ENCODE measurements at regions not wholly inside any gene's neighbourhood (a gene's known extent, or its start where the extent isn't known, plus 50 kb on each side); places are given as distances from the start of the nearest gene placed in this dataset.

DNA sequence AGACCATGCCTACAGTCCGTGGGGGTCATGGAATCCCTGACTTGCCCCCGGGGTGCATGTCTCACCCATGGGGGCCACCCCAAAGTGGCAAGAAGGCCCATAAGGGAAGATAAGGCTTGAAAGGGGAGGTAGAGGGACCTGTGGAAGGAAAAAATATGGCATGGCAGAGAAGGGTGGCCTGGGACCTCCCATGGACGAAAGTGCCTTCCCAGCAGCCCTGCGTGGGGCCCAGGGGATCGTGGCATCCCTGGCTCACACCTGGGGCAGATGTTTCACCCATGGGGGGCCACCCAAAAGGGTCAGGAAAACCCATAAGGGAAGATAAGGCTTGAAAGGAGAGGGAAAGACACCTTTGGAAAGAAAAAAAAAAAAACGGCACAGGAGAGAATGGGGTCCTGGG lies 264.6 kb downstream of the ALG10 start:
- Histone ChIP-seq H3K79me2 (ENCODE audit: insufficient read depth, low read length) (no peaks in the 10 kb centered on the region), H3K79me1 (ENCODE audit: insufficient read depth, low read depth, low read length, poor library complexity, severe bottlenecking) (no peaks in the 10 kb centered on the region), H3K23ac (ENCODE audit: insufficient read length, low read depth, low read length) (no peak overlapping the region), H4K5ac (ENCODE audit: insufficient read length, low read depth, low read length) (no peak overlapping the region), H2BK15ac (ENCODE audit: low read depth, low read length) (no peak overlapping the region), H2BK20ac (ENCODE audit: low read depth, low read length, poor library complexity, severe bottlenecking) (no peak overlapping the region), H3K23me2 (ENCODE audit: insufficient read length, low read depth, low read length, poor library complexity, severe bottlenecking) (no peaks in the 10 kb centered on the region), H2BK120ac (ENCODE audit: low read depth, low read length, poor library complexity, severe bottlenecking) (no peak overlapping the region), H2AFZ (ENCODE audit: low read length) (no peak overlapping the region), H4K8ac (replicated peaks; ENCODE audit: insufficient read length, low read depth, low read length) (no peak overlapping the region), H3K27me3 (ENCODE audit: insufficient read depth, low read length) (no peaks in the 10 kb centered on the region), H3K9me3 (ENCODE audit: control insufficient read depth, low read depth, low read length) (peaks cover 68% of the 10 kb centered on the region), H2BK12ac (ENCODE audit: insufficient read length, low read depth, low read length) (no peak overlapping the region), H2BK5ac (ENCODE audit: insufficient read length, low read length) (no peak overlapping the region), H4K91ac (ENCODE audit: insufficient read length, low read depth, low read length) (no peak overlapping the region), H3K4me2 (ENCODE audit: insufficient read depth, insufficient read length, low read length) (no peak overlapping the region), H4K20me1 (ENCODE audit: control insufficient read depth, insufficient read depth, insufficient read length) (no peaks in the 10 kb centered on the region), H3K9ac (ENCODE audit: extremely low read depth, insufficient read length, low read length) (no peak overlapping the region), H3K27ac (ENCODE audit: insufficient read length, low read depth, low read length) (no peak overlapping the region), H3T11ph (ENCODE audit: low read length) (no peak overlapping the region), H3K4me1 (ENCODE audit: insufficient read depth, low read length) (no peaks in the 10 kb centered on the region), H3K56ac (ENCODE audit: insufficient read length, low read depth, low read length) (no peak overlapping the region), H3K4ac (ENCODE audit: low read depth, low read length) (no peak overlapping the region), H3K18ac (ENCODE audit: insufficient read length, low read depth, low read length) (no peak overlapping the region), H3K14ac (ENCODE audit: insufficient read depth, low read length) (no peak overlapping the region), H2AK5ac (ENCODE audit: insufficient read length, low read length) (no peak overlapping the region)
- DNase-seq, result peak; percentile 6
- TF ChIP-seq, protein P1, sequence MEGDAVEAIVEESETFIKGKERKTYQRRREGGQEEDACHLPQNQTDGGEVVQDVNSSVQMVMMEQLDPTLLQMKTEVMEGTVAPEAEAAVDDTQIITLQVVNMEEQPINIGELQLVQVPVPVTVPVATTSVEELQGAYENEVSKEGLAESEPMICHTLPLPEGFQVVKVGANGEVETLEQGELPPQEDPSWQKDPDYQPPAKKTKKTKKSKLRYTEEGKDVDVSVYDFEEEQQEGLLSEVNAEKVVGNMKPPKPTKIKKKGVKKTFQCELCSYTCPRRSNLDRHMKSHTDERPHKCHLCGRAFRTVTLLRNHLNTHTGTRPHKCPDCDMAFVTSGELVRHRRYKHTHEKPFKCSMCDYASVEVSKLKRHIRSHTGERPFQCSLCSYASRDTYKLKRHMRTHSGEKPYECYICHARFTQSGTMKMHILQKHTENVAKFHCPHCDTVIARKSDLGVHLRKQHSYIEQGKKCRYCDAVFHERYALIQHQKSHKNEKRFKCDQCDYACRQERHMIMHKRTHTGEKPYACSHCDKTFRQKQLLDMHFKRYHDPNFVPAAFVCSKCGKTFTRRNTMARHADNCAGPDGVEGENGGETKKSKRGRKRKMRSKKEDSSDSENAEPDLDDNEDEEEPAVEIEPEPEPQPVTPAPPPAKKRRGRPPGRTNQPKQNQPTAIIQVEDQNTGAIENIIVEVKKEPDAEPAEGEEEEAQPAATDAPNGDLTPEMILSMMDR (conservative IDR thresholded peaks at IDR 0.05), result no peak
- H3K27me3 Mint-ChIP-seq (ENCODE audit: low read depth), result peaks cover 7% of the 10 kb centered on the region; the same call in 1 of the 2 replicates
- peaks cover 1 to 15% (median 12%) of the 10 kb centered on the region in 3 experiments for H3K36me3 Mint-ChIP-seq (ENCODE audit: insufficient read depth in 1 of 3, low read depth in 3 of 3)
- WGBS (ENCODE audit: extremely low coverage, insufficient read length, low lambda C conversion rate), result no CpG with 5 or more reads among the region's 6 CpGs
- H3K4me1 Mint-ChIP-seq, result no peaks in the 10 kb centered on the region
- no peak overlapping the region for H3K4me3 Mint-ChIP-seq
- H3K9me3 Mint-ChIP-seq, result peaks cover 82 to 87% of the 10 kb centered on the region in 2 experiments
- H3K27ac Mint-ChIP-seq, result no peak overlapping the region

Measured in H9 (cell line).